SK-N-SH treated with all-trans-retinoic acid at 6 μM for 48 hours (cell line): ENCODE measurements at regions not wholly inside any gene's neighbourhood (a gene's known extent, or its start where the extent isn't known, plus 50 kb on each side); places are given as distances from the start of the nearest gene placed in this dataset.

Source experiments
- ATAC-seq: fragments of 200-7000 bp; cut with Tn5 transposase; 3 replicates; pipeline ENCODE4 v1.9.1; 2020; ENCODE audit warnings: mild to moderate bottlenecking, moderate library complexity
- ARNTL ChIP-seq: fragments of 450-650 bp; formaldehyde crosslinking; IDR thresholded peaks from 2 replicates; pipeline ENCODE4 v1.5.0; 2020; ENCODE audit warnings: low read depth, mild to moderate bottlenecking, moderate library complexity, borderline replicate concordance
- BACH2 ChIP-seq: fragments of 250-450 bp; sonication (Bioruptor Pico); IDR thresholded peaks from 2 replicates; pipeline ENCODE4 v1.9.0; 2021; ENCODE audit warnings: mild to moderate bottlenecking, borderline replicate concordance
- CSDC2 ChIP-seq: fragments of 250-450 bp; sonication (Bioruptor Pico); IDR thresholded peaks from 2 replicates; pipeline ENCODE4 v1.5.0; 2020; ENCODE audit warnings: mild to moderate bottlenecking, moderate library complexity
- ESRRG ChIP-seq: fragments of 250-450 bp; sonication (Bioruptor Pico); IDR thresholded peaks from 2 replicates; pipeline ENCODE4 v1.6.1; 2021; ENCODE audit warnings: mild to moderate bottlenecking
- GLIS3 ChIP-seq: fragments of 250-450 bp; sonication (Bioruptor Pico); IDR thresholded peaks from 2 replicates; pipeline ENCODE4 v1.5.0; 2020; ENCODE audit warnings: mild to moderate bottlenecking, moderate library complexity
- ISL1 ChIP-seq: fragments of 250-450 bp; sonication (Bioruptor Pico); IDR thresholded peaks from 2 replicates; pipeline ENCODE4 v2.1.2; 2022; ENCODE audit warnings: mild to moderate bottlenecking, moderate library complexity
- OSR1 ChIP-seq: fragments of 250-450 bp; sonication (Bioruptor Pico); IDR thresholded peaks from 2 replicates; pipeline ENCODE4 v1.8.0; 2022; ENCODE audit warnings: moderate library complexity, mild to moderate bottlenecking, inconsistent platforms
- PPARA ChIP-seq: fragments of 250-450 bp; sonication (Bioruptor Pico); IDR thresholded peaks from 2 replicates; pipeline ENCODE4 v1.5.0; 2020; ENCODE audit warnings: mild to moderate bottlenecking, borderline replicate concordance
- RARB ChIP-seq: fragments of 250-450 bp; sonication (Bioruptor Pico); IDR thresholded peaks from 2 replicates; pipeline ENCODE4 v1.8.0; 2021; ENCODE audit warnings: mild to moderate bottlenecking, moderate library complexity
- SNAI2 ChIP-seq: fragments of 250-450 bp; sonication (Bioruptor Pico); IDR thresholded peaks from 2 replicates; pipeline ENCODE4 v1.5.0; 2020; ENCODE audit warnings: mild to moderate bottlenecking, moderate library complexity
- TCF4 ChIP-seq: fragments of 250-450 bp; sonication (Bioruptor Pico); IDR thresholded peaks from 2 replicates; pipeline ENCODE4 v1.8.0; 2021; ENCODE audit warnings: mild to moderate bottlenecking, moderate library complexity, borderline replicate concordance
- TOX ChIP-seq: fragments of 250-450 bp; sonication (Bioruptor Pico); IDR thresholded peaks from 2 replicates; pipeline ENCODE4 v1.8.0; 2021; ENCODE audit warnings: mild to moderate bottlenecking, moderate library complexity, borderline replicate concordance
- ZC3H10 ChIP-seq: fragments of 250-450 bp; sonication (Bioruptor Pico); IDR thresholded peaks from 2 replicates; pipeline ENCODE4 v1.5.1; 2021; ENCODE audit warnings: mild to moderate bottlenecking, moderate library complexity
- ZFP3 ChIP-seq: fragments of 250-450 bp; sonication (Bioruptor Pico); IDR thresholded peaks from 2 replicates; pipeline ENCODE4 v1.5.0; 2020; ENCODE audit warnings: mild to moderate bottlenecking, moderate library complexity
- ZFP30 ChIP-seq: fragments of 450-650 bp; formaldehyde crosslinking; IDR thresholded peaks from 2 replicates; pipeline ENCODE4 v1.5.0; 2022; ENCODE audit warnings: mild to moderate bottlenecking, moderate library complexity
- ZNF565 ChIP-seq: fragments of 450-650 bp; formaldehyde crosslinking; conservative IDR thresholded peaks from 2 replicates; pipeline ENCODE4 v1.5.0; 2020; ENCODE audit warnings: low read depth, mild to moderate bottlenecking, moderate library complexity
- ZNF70 ChIP-seq: fragments of 450-650 bp; formaldehyde crosslinking; IDR thresholded peaks from 2 replicates; pipeline ENCODE4 v1.5.0; 2020; ENCODE audit warnings: mild to moderate bottlenecking, moderate library complexity
- ZNF8 ChIP-seq: fragments of 450-650 bp; formaldehyde crosslinking; IDR thresholded peaks from 2 replicates; pipeline ENCODE4 v1.5.0; 2020; ENCODE audit warnings: mild to moderate bottlenecking, moderate library complexity
- TF ChIP-seq, protein P1 (sequence below): fragments of 250-450 bp; sonication (Bioruptor Pico); IDR thresholded peaks from 2 replicates; pipeline ENCODE4 v1.5.0; 2020; ENCODE audit warnings: mild to moderate bottlenecking, moderate library complexity
- TF ChIP-seq, protein P2 (sequence below): fragments of 250-450 bp; sonication (Bioruptor Pico); IDR thresholded peaks from 2 replicates; pipeline ENCODE4 v1.5.1; 2021; ENCODE audit warnings: mild to moderate bottlenecking, moderate library complexity
- TF ChIP-seq, protein P3 (sequence below): fragments of 250-450 bp; sonication (Bioruptor Pico); IDR thresholded peaks from 2 replicates; pipeline ENCODE4 v1.8.0; 2021; ENCODE audit warnings: low read depth, mild to moderate bottlenecking, moderate library complexity, borderline replicate concordance
- TF ChIP-seq, protein P4 (sequence below): fragments of 250-450 bp; sonication (Bioruptor Pico); IDR thresholded peaks from 2 replicates; pipeline ENCODE4 v1.8.0; 2020; ENCODE audit warnings: mild to moderate bottlenecking, moderate library complexity, borderline replicate concordance
- TF ChIP-seq, protein P5 (sequence below): fragments of 250-450 bp; sonication (Bioruptor Pico); IDR thresholded peaks from 2 replicates; pipeline ENCODE4 v1.5.1; 2020; ENCODE audit warnings: low read depth, mild to moderate bottlenecking, moderate library complexity

DNA sequence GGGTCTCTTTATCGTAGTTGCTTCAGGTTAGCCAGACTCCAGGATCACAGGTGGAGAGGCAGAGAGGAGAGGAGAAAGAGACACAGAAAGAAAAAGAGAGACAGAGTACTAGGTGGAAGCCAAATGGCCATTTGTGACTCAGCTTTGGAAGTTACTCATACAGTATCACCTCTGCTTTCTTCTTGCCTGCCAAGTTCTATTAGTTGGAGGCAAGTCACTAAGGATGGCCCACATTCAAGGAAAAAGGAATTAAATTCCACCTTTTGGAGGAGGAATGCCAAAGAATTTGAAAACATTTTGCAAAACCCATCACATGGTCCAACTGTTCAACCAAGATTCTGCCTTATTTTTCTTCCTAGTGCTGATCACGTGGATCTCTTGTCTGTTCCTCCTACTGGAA, 291.1 kb downstream of the CHL1 start:
- TF ChIP-seq ZNF565 (no peak), ZC3H10 (CRISPR knock-in tag) (no peak), ISL1 (CRISPR knock-in tag) (no peak), RARB (CRISPR knock-in tag) (no peak), BACH2 (CRISPR knock-in tag) (no peak), ZFP3 (CRISPR knock-in tag) (no peak), ESRRG (no peak), ZNF70 (no peak)
- TF ChIP-seq, protein P1, sequence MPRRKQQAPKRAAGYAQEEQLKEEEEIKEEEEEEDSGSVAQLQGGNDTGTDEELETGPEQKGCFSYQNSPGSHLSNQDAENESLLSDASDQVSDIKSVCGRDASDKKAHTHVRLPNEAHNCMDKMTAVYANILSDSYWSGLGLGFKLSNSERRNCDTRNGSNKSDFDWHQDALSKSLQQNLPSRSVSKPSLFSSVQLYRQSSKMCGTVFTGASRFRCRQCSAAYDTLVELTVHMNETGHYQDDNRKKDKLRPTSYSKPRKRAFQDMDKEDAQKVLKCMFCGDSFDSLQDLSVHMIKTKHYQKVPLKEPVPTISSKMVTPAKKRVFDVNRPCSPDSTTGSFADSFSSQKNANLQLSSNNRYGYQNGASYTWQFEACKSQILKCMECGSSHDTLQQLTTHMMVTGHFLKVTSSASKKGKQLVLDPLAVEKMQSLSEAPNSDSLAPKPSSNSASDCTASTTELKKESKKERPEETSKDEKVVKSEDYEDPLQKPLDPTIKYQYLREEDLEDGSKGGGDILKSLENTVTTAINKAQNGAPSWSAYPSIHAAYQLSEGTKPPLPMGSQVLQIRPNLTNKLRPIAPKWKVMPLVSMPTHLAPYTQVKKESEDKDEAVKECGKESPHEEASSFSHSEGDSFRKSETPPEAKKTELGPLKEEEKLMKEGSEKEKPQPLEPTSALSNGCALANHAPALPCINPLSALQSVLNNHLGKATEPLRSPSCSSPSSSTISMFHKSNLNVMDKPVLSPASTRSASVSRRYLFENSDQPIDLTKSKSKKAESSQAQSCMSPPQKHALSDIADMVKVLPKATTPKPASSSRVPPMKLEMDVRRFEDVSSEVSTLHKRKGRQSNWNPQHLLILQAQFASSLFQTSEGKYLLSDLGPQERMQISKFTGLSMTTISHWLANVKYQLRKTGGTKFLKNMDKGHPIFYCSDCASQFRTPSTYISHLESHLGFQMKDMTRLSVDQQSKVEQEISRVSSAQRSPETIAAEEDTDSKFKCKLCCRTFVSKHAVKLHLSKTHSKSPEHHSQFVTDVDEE = no peak
- TF ChIP-seq, protein P2, sequence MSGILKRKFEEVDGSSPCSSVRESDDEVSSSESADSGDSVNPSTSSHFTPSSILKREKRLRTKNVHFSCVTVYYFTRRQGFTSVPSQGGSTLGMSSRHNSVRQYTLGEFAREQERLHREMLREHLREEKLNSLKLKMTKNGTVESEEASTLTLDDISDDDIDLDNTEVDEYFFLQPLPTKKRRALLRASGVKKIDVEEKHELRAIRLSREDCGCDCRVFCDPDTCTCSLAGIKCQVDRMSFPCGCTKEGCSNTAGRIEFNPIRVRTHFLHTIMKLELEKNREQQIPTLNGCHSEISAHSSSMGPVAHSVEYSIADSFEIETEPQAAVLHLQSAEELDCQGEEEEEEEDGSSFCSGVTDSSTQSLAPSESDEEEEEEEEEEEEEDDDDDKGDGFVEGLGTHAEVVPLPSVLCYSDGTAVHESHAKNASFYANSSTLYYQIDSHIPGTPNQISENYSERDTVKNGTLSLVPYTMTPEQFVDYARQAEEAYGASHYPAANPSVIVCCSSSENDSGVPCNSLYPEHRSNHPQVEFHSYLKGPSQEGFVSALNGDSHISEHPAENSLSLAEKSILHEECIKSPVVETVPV (CRISPR knock-in tag) = no peak
- no peak for ATAC-seq

DNA sequence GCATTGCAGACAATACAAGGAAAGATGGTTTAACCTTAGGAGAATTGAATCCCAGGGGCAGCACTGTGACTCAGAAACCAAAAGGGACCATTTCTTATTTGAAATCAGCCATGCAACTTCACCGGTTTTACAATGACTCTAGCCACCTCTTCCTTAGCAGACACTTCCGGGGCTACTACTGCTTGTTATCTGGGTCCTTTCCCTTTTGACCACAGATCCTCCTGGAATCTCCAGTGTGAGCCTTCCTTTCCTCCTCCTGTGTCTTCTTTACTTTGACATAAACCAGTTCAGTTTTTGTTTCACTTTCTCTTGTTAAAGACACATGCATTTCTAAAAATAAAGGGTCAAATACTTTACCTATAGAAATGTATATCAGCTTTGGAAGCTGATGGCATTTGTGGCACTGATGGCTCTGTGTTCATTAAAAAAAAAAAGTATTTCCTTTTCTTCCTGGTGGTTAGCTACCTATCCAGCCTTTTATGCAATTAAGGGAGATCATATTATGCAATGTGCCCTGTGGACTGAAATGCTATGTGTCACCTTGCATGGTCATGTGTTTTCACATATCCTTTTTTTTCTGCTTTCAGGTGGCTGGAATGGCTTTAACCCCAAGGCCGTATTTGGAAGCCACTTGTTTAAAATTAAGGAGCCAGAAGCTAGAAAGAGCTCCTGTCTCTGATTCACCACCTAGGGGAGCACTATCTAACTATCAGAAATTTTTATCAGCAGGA, 296.2 kb downstream of the CHL1 start:
- TF ChIP-seq, protein P3, sequence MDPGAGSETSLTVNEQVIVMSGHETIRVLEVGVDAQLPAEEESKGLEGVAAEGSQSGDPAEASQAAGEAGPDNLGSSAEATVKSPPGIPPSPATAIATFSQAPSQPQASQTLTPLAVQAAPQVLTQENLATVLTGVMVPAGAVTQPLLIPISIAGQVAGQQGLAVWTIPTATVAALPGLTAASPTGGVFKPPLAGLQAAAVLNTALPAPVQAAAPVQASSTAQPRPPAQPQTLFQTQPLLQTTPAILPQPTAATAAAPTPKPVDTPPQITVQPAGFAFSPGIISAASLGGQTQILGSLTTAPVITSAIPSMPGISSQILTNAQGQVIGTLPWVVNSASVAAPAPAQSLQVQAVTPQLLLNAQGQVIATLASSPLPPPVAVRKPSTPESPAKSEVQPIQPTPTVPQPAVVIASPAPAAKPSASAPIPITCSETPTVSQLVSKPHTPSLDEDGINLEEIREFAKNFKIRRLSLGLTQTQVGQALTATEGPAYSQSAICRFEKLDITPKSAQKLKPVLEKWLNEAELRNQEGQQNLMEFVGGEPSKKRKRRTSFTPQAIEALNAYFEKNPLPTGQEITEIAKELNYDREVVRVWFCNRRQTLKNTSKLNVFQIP = no peak
- TF ChIP-seq, protein P2 (CRISPR knock-in tag) = no peak
- TF ChIP-seq ZC3H10 (CRISPR knock-in tag) (no peak), OSR1 (CRISPR knock-in tag) (no peak), TOX (no peak), ARNTL (no peak), ZFP3 (CRISPR knock-in tag) (no peak), PPARA (no peak), ZNF70 (no peak), RARB (CRISPR knock-in tag) (no peak), TCF4 (no peak)
- TF ChIP-seq, protein P1 = no peak
- ATAC-seq = no peak

DNA sequence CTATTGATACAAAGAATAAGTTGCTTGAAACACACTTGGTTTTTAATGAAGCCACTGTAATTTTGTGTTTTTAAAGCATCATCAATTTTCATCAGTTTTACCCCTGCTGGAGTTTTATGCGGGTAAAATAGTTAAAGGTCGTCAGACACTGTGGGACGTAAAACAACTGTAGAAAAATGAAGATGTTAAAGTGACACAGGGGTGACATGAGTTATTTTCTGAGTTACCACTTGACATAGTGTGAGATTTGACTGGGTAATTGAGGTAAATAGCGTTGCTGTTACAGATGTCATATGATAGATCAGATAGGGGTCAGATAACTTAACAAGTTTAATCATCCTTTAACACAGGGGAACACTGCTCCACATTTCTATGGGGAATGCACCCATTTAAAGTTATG, 297.6 kb downstream of the CHL1 start:
- ATAC-seq = no peak
- TF ChIP-seq, protein P3 = no peak
- TF ChIP-seq GLIS3 (no peak), SNAI2 (no peak), ARNTL (no peak), PPARA (no peak), ZNF8 (CRISPR knock-in tag) (no peak), ZFP3 (CRISPR knock-in tag) (no peak), CSDC2 (CRISPR knock-in tag) (no peak), TCF4 (no peak), BACH2 (CRISPR knock-in tag) (no peak), ZFP30 (CRISPR knock-in tag) (no peak), TOX (no peak)
- TF ChIP-seq, protein P4, sequence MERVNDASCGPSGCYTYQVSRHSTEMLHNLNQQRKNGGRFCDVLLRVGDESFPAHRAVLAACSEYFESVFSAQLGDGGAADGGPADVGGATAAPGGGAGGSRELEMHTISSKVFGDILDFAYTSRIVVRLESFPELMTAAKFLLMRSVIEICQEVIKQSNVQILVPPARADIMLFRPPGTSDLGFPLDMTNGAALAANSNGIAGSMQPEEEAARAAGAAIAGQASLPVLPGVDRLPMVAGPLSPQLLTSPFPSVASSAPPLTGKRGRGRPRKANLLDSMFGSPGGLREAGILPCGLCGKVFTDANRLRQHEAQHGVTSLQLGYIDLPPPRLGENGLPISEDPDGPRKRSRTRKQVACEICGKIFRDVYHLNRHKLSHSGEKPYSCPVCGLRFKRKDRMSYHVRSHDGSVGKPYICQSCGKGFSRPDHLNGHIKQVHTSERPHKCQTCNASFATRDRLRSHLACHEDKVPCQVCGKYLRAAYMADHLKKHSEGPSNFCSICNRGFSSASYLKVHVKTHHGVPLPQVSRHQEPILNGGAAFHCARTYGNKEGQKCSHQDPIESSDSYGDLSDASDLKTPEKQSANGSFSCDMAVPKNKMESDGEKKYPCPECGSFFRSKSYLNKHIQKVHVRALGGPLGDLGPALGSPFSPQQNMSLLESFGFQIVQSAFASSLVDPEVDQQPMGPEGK (CRISPR knock-in tag) = no peak
- TF ChIP-seq, protein P5, sequence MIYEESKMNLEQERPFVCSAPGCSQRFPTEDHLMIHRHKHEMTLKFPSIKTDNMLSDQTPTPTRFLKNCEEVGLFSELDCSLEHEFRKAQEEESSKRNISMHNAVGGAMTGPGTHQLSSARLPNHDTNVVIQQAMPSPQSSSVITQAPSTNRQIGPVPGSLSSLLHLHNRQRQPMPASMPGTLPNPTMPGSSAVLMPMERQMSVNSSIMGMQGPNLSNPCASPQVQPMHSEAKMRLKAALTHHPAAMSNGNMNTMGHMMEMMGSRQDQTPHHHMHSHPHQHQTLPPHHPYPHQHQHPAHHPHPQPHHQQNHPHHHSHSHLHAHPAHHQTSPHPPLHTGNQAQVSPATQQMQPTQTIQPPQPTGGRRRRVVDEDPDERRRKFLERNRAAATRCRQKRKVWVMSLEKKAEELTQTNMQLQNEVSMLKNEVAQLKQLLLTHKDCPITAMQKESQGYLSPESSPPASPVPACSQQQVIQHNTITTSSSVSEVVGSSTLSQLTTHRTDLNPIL (CRISPR knock-in tag) = no peak
